Activated naive CD4-positive, alpha-beta T cell treated with Interleukin-2 at 50 U/mL for 16 hours (primary cell): ENCODE measurements at regions not wholly inside any gene's neighbourhood (a gene's known extent, or its start where the extent isn't known, plus 50 kb on each side); places are given as distances from the start of the nearest gene placed in this dataset.
"Not testable (repeated sequence)": the region's sequence is repeated elsewhere in the genome, so short reads cannot be mapped to it uniquely, and the experiment has no call there.

Experiments
- DNase-seq: peaks from one replicate; pipeline ENCODE4 v3.0.0-alpha.2; 2020

- DNase-seq: no peak
These were observed 530.8 kb downstream of the ADCYAP1 start for GRCh38 chr18:1435487-1435886.

DNA sequence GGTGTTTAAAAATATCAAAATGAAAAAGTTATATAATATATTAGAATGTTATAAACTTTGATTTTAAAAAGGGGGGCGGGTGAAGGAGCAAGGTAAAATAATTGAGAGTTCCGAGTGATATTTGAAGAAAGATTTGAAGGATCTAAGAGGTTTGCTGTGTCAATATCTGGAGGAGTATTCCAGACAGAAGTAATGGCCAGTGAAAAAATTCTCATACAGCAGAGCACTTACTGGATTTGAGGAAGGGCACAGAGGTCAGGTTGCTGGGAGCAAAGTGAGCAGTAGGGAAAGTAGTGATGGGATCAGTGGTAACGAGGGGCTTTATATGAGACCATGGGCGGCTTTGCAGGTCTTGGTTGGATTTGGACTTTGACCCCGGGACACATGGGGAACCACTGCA lies 531.5 kb downstream of the ADCYAP1 start:
- DNase-seq: no peak

- DNase-seq: no peak
These were observed 533.8 kb downstream of the ADCYAP1 start for GRCh38 chr18:1438458-1438910.

DNA sequence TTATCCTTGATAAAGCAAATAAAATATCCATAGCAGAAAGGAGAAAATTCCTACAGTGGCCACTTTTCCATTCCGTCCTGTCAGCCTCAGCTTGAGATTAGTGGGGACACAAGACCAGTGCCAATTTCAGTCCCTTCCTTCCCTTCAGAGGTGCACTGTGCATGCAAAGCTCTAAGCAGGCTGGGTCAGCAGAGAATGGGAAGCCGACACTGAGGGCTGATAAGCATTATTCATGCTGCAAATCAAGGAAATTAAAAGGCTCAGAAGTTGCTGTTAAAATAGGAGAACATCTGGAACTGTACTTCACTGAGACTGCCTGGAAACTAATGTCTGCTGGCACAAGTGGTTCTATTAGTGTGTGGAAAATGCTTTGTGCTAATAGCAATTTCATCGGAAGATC lies 534.3 kb downstream of the ADCYAP1 start:
- DNase-seq: no peak

- DNase-seq: not testable (repeated sequence)
These were observed 539.4 kb downstream of the ADCYAP1 start for GRCh38 chr18:1444062-1444461.

DNA sequence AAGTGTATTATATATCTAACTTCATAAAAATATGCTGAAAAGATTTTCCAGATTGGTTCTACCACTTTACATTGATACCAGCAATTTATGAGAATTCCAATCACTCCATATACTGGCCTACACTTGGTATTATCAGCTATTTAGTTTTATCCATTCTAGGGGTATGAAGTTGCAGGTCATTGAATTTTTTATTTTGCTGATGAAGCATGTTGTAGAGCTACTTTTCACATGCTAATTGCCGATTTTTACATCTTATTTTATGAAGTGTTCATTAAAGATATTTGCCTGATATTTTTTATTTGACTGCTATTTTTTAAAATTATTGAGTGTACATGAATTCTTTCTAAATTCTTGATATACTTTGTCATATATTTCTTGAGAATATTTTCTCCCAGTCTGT lies 542.1 kb downstream of the ADCYAP1 start:
- no peak for DNase-seq

DNA sequence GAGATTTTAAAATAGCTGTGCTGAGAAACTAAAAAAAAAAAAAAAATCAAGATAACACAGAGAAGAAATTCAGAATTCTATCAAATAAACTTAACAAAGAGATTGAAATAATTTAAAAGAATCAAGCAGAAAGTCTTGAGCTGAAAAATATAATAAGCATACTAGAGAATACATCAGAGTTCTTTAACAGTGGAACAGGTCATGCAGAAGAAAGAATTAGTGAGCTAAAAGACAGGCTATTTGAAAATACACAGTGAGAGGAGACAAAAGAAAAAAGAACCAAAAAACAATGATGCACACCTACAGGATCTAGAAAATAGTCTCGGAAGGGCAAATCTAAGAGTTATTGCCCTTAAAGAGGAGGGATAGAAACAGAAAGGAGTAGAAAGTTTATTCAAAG lies 548.1 kb downstream of the ADCYAP1 start:
- DNase-seq: no peak

DNA sequence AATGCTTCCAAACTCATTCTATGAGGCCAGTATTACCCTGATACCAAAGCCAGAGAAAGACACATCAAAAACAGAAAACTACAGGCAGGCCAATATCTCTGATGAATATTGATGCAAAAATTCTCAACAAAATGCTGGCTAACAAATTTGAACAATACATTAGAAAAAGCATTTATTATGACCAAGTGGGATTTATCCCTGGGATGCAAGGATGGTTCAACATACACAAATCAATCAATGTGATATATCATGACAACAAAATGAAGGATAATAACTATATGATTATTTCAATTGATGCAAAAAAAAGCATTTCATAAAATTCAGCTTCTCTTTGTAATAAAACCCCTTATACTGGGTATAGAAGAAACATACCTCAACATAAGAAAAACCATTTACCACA lies 550.9 kb downstream of the ADCYAP1 start:
- DNase-seq: no peak

DNA sequence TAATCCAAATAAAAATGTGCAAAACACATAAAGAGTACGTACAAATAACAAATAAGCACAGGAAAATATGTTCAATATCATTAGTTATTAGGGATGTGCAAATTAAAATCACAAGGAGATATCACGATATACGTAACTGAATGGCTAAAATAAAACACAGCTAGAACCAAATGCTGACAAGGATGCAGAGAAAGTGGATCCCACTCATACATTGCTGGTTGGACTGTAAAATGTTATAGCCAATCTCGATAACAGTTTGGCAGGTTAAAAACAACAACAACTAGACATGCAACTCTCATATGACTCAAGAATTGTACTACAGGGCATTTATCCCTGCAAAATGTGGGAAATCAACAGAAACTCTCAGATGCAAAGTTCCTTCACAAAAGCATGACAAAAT lies 553.9 kb downstream of the ADCYAP1 start:
- DNase-seq: no peak

GRCh38 chr18:1463981-1464380 lies 559.3 kb downstream of the ADCYAP1 start:
- no peak for DNase-seq

- no peak for DNase-seq
These were observed 560.0 kb downstream of the ADCYAP1 start for GRCh38 chr18:1464444-1465217.

DNA sequence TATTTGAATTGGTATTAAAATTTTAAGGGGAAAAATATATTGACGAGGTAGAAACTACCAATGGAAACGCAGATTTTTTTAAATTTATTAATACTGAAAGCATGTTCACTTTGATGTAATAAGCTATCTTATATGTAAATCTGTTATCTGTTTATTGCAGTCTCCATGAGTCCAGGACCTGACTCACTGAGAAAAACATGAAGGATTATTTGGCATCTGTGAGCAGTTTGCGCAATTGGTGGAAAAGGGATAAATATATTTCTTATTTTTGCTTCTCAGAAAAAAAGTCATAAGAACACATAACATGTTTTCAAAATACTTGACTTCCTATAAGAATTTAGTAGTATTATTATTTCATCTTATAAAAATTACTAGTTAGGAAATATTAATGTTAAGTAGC lies 561.4 kb downstream of the ADCYAP1 start:
- no peak for DNase-seq

DNA sequence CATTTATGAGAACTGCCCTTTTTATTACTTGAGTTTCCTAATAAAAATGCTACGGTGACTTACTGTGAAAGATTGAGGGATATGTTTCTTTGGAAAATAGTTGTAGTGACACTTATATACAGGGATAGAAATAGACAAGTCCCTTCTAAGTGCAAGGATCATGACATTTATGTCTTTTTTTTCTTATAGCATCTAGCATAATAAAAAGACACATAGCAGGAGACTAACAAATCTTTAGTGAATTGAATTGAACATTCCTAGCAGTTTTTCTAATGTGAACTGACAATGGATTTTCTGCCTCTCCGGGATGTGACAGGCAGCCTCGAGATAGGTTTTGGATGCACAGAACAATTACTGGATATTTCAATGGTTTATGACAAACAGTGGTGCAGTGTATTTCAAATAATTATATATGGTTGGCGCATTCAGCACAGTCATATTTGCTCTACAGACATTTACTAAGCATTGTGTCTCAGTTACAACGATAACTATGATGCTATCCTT lies 562.8 kb downstream of the ADCYAP1 start:
- DNase-seq: no peak

DNA sequence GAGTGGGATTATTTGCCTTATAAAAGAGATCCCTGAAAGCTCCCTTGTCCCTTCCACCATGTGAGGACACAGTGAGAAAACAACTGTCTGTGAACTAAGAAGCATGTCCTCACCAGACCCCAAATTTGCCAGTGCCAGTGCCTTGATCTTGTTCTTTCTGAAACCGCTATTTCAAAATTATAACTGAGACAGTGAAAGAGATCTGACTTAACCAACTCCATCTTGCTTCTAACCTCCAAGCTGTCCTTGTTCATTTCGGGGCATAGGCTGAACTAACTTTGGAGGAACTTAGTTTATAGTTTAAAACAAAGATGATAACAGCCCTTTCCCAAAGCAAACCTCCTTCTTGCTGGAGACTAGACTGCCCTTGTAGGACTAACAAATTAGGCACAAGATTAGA lies 563.9 kb downstream of the ADCYAP1 start:
- no peak for DNase-seq

DNA sequence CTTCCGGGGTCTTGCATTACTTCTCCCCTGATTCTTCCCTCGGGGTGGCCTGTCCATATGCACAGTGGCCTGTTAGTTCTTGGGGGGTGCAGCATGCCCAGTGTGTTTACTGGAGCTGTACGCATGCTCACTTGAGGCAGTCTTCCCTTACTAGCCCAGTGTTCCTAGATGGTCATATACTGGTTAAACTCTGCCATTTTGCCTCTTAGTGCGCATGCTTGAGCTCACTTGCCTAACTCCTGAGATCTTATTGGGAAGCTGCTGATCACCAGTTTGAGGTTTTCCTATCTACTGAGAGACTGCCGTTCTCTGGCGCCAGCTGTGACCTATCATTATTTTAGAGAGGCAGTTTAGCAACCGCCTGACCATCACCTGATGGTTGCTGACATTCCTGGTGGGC lies 571.2 kb downstream of the ADCYAP1 start:
- DNase-seq: no peak

DNA sequence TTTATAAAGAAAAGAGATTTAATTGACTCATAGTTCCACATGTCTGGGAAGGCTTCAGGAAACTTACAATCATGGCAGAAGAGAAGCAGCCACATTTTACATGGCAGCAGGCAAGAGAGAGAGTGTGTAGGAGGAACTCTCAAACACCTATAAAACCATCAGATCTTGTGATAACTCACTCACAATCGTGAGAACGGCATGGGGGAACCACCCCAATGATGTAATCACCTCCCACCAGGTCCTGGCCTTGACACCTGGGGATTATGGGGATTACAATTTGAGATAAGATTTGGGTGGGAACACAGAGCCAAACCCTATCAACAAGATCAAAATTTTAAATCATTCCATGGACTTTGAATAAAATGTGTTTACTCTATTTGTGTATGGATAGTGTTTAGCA lies 575.6 kb downstream of the ADCYAP1 start:
- DNase-seq: no peak

DNA sequence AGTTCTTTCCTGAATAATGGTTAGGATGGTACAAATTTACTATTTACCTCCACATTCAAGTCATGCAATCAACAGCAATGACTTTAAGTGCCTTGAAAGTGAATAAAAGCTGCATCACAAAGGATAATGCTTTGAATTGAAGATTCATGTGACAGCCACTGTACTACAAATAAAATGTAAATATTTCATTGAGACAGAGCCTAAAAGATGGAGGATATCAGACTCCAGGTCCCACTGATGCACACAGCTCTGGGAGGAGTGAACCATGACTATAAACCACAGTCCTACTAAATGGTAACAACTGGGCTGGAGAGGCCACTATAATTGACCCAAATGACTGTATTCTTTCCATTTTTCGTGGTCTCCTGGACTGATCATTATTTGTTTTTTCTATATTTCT lies 576.9 kb downstream of the ADCYAP1 start:
- no peak for DNase-seq

DNA sequence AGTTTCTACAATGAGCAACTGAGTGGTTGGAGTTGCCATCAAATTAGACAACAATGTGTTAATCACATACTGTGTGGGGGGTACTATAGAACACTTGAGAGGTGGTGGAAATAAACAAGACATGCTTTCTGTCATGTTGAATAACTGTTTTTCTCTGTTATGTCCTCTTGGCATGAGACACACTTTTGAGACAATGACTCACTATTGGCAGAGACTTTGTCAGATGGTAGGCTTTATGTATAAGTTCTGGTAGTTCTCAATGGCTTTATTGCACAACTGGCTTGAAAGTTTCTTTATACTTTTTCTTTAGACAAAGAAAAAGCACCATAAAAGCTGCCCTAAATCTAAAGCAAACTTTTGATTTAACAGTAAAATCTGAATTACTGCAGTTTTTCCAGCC lies 578.7 kb downstream of the ADCYAP1 start:
- no peak for DNase-seq

DNA sequence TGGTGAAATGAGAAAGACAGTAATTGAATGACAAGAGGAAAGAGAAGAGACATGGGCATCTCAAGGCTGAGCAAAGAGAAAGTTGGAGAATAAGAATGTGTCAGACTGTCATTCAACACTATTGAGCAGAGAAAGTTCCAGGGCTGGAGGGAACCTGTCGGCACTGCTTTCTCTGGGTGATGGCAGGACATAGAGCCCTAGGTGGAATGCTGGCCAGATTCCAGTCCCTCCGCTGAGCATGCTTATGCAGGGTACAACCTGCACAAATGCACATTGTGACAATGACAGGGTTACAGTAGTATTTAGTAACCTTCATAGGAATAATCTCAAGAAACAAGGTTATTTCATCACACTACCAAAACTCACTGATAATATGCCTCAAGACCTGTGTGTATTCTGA lies 582.8 kb downstream of the ADCYAP1 start:
- no peak for DNase-seq

- no peak for DNase-seq
These were observed 583.7 kb downstream of the ADCYAP1 start for GRCh38 chr18:1488394-1488793.

GRCh38 chr18:1488957-1489356 lies 584.3 kb downstream of the ADCYAP1 start:
- DNase-seq: no peak

GRCh38 chr18:1495387-1495786 lies 590.7 kb downstream of the ADCYAP1 start:
- no peak for DNase-seq

GRCh38 chr18:1496096-1496495 lies 591.4 kb downstream of the ADCYAP1 start:
- DNase-seq: no peak

DNA sequence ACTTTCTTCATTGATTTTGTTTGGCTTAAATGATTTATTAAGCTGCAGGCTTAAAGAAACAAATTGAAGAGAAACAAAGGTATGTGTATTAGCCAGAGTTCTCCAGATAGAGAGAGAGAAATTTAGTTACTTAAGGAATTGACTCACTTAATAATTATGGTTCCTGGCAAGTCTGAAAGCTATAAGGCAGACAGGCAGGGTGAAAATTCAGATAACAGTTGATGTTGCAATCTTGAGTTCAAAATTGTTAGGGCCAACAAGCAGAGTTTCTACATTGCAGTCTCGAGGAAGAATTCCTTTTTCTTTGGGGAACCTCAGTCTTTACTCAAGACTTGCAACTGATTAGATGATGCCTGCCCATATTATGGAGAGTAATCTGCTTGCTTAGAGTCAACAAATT lies 593.5 kb downstream of the ADCYAP1 start:
- DNase-seq: no peak

- no peak for DNase-seq
These were observed 594.6 kb downstream of the ADCYAP1 start for GRCh38 chr18:1499265-1499664.
